SK-N-MC (cell line): ENCODE measurements at regions not wholly inside any gene's neighbourhood (a gene's known extent, or its start where the extent isn't known, plus 50 kb on each side); places are given as distances from the start of the nearest gene placed in this dataset.

Experiments
- EZH2 ChIP-seq: fragments of 200-600 bp; sonication (generic); IDR thresholded peaks from one replicate; pipeline ENCODE4 v1.6.1; 2017; ENCODE audit warnings: antibody characterized with exemption
- POLR2AphosphoS5 ChIP-seq: IDR thresholded peaks from 2 replicates; pipeline ENCODE4 v1.6.1; 2012; ENCODE audit warnings: mild to moderate bottlenecking, low read depth, low read length, borderline replicate concordance

DNA sequence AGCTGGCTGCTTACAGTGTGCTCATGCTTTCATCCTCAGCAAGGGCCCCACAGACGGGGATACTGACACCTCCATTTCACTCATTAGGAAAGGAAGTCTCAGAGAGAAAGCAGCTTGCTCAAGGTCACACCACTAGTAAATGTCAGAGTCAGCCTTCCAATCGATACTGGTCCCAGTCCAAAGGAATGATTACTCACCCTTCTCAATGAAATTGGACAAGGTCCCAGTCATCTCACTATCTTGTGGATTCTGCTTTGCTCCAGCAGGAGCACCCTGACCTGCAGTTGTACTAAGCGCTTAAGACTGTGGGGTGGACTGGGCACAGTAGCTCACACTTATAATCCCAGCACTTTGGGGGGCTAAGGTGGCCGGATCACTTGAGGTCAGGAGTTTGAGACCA, 132.2 kb upstream of the SLC34A2 start:
- TF ChIP-seq EZH2 (no peak), POLR2AphosphoS5 (no peak)
